ENCODE measurements at regions not wholly inside any gene's neighbourhood (a gene's known extent, or its start where the extent isn't known, plus 50 kb on each side); places are given as distances from the start of the nearest gene placed in this dataset.

DNA sequence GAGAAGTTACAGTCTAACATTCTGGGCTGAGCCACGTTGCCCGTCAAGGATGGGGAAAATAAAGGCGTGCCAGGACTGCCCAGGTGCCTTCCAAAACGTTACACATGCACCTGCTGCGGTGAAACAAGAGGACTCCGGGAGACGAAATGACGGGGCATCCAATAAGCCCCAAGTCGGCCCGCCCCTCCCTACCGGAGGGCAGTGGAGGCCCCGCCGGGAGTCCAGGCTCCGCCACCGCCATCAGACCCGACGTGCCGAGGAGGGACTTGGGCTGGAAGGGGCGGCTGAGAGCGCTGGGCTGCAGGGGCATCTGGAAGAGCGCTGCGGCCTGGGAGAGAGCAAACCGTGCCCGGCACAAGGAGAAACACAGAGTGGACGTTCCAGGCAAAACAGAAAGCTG lies 112.5 kb upstream of the GPC1 start:
- peaks cover 6 to 10% (median 7%) of the 10 kb centered on the region in 4 donors for H3K4me1 ChIP-seq
- intact Hi-C loops (cut with DNase I) = no loop called here
- no peaks in the 10 kb centered on the region for H3K9me3 ChIP-seq
- no peak overlapping the region for H3K4me3 ChIP-seq
- WGBS = 81% methylated on average over 25 of the region's 25 CpGs
- H3K36me3 ChIP-seq = no peaks in the 10 kb centered on the region
- H3K27me3 ChIP-seq = peaks cover 0 to 36% (median 0%) of the 10 kb centered on the region in 4 donors
- DNase-seq (ENCODE audit: extremely low spot score) = no peak
- H3K27ac ChIP-seq (replicated peaks in 1 of 4) = no peak overlapping the region
- TF ChIP-seq POLR2AphosphoS5 (IDR thresholded peaks at IDR 0.05) (no peak), EP300 (IDR thresholded peaks at IDR 0.05) (no peak), POLR2A (IDR thresholded peaks at IDR 0.05; ENCODE audit: low read depth) (no peak), CTCF (IDR thresholded peaks at IDR 0.05) (no peak)

DNA sequence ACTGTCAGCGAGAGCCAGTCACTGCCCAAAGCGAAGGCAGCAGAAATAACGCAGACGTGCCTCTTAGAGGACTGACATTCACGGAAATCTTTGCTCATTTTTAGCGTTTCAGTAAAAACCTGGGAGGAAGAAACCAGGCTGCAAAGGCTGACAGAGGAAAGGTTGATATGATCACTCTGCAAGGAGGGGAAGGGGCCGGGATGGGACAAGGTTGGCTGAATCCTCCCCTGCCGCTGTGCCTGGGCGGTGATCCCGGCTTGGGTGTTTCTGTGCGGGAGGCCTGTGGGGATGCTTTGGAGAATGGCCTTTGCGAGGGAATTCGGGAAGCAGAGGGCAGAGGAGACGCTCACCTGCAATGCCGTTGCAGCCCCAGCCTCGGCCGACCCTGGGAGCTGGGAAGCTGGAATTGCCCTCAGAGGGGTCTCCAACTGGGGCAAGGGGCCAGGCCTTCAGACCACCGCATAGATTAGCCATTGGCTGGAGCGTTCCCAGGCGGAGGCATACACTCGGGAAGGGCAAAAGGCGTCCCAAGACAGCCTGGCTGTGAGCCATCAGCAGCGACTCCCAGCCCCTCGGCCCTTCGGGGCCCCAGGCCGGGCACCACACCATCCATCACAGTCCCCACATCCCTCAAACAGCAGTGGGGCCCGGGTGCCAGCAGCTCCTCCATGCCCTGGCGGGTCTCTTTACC lies 111.7 kb upstream of the GPC1 start:
- Histone ChIP-seq H3K27me3 (peaks cover 0 to 36% (median 0%) of the 10 kb centered on the region in 4 donors), H3K4me3 (no peak overlapping the region), H3K27ac (replicated peaks in 1 of 4) (no peak overlapping the region), H3K4me1 (peaks cover 6 to 10% (median 7%) of the 10 kb centered on the region in 4 donors), H3K9me3 (no peaks in the 10 kb centered on the region), H3K36me3 (no peaks in the 10 kb centered on the region)
- 86% methylated on average over 21 of the region's 28 CpGs for WGBS
- intact Hi-C loops (cut with DNase I) = no loop called here
- DNase-seq (ENCODE audit: extremely low spot score) = no peak
- TF ChIP-seq EP300 (IDR thresholded peaks at IDR 0.05) = no peak
- TF ChIP-seq CTCF (IDR thresholded peaks at IDR 0.05) = no peak
- no peak for TF ChIP-seq POLR2A (IDR thresholded peaks at IDR 0.05; ENCODE audit: low read depth)
- TF ChIP-seq POLR2AphosphoS5 (IDR thresholded peaks at IDR 0.05) = no peak

DNA sequence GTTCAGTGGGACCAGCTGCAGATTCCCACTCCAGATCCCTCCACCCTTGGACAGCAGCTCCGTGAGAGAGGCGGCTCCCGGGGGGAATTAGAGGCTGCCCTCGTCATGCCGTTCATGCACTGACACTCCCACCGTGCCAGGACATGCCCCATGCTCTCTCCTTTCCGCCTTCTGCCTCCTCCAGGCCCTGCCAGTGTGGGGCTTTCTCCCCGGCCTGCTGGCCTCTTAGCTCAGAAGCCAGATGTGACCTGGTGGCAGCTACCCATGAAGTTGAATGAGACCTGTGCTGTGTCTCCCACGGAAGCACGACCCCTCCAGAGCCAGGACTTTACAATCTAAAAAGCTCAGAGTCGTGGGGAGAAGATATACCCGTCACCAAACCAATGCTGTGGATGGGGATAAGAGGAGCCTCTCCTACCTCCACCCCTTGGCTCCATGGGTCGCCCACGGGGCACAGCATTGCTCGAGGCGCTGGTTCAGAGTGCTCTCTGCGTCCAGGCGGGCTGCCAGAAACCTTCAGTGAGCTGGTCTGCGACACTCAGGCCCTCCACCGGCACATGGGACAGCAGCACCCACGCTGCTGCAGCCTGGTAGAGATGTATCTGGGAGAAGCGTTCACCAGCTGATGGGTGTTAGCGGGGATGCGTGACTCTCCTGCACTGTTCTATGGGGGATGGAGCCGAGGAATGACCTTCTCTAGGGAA lies 111.0 kb upstream of the GPC1 start:
- TF ChIP-seq CTCF (IDR thresholded peaks at IDR 0.05) (no peak), POLR2AphosphoS5 (IDR thresholded peaks at IDR 0.05) (no peak), EP300 (IDR thresholded peaks at IDR 0.05) (no peak), POLR2A (IDR thresholded peaks at IDR 0.05; ENCODE audit: low read depth) (no peak)

GRCh38 chr2:240325016-240326007 lies 110.2 kb upstream of the GPC1 start:
- H3K27ac ChIP-seq (replicated peaks in 1 of 4) = no peak overlapping the region
- H3K4me3 ChIP-seq = no peak overlapping the region
- H3K9me3 ChIP-seq = no peaks in the 10 kb centered on the region
- H3K36me3 ChIP-seq = no peaks in the 10 kb centered on the region
- no peak for TF ChIP-seq CTCF (IDR thresholded peaks at IDR 0.05)
- TF ChIP-seq POLR2AphosphoS5 (IDR thresholded peaks at IDR 0.05) = peak in 1 of 2 donors; percentile 8
- peaks cover 6 to 10% (median 7%) of the 10 kb centered on the region in 4 donors for H3K4me1 ChIP-seq
- intact Hi-C loops (cut with DNase I) = no loop called here
- no peak for DNase-seq (ENCODE audit: extremely low spot score)
- peaks cover 0 to 44% (median 0%) of the 10 kb centered on the region in 4 donors for H3K27me3 ChIP-seq
- 83% methylated on average over 10 of the region's 25 CpGs for WGBS

More for the DNA sequence above, 111.0 kb upstream of the GPC1 start:
- Histone ChIP-seq H3K36me3 (no peaks in the 10 kb centered on the region), H3K27ac (replicated peaks in 1 of 4) (no peak overlapping the region), H3K27me3 (peaks cover 0 to 38% (median 0%) of the 10 kb centered on the region in 4 donors), H3K9me3 (no peaks in the 10 kb centered on the region), H3K4me1 (peaks cover 6 to 10% (median 7%) of the 10 kb centered on the region in 4 donors), H3K4me3 (no peak overlapping the region)
- DNase-seq (ENCODE audit: extremely low spot score) = no peak
- 82% methylated on average over 18 of the region's 25 CpGs for WGBS
- intact Hi-C loops (cut with DNase I) = no loop called here
